ENCODE measurements at regions not wholly inside any gene's neighbourhood (a gene's known extent, or its start where the extent isn't known, plus 50 kb on each side); places are given as distances from the start of the nearest gene placed in this dataset.

DNA sequence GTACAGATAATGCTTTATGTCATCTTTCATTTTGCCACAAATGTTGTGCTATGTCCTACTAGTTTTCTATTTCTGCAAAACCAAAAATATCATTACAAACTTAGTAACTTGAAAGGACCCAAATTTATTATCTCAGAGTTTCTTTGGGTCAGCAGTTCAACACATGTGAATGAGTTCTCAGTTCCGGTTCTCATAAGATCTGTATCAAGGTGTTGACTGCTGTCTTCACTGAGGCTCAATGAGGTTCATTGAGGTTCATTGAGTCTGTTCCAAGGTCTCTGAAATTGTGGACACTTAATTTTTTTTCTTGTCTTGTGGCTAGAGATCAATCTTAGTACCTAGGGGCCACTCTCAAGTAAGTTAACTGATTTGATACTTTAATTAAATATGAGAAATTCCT, 525.1 kb upstream of the BRINP3 start:
- Histone ChIP-seq H3K9me3 (no peaks in the 10 kb centered on the region), H3K27ac (no peak overlapping the region), H3K27me3 (replicated peaks; ENCODE audit: insufficient read depth) (no peaks in the 10 kb centered on the region), H3K4me1 (ENCODE audit: control insufficient read depth in 1 of 2, low read depth in 2 of 2) (no peaks in the 10 kb centered on the region), H3K4me3 (no peak overlapping the region), H3K36me3 (no peaks in the 10 kb centered on the region)
- ATAC-seq (ENCODE audit: insufficient number of reproducible peaks, low FRiP score, low read depth) (no peak), DNase-seq (ENCODE audit: low spot score) (no peak)
- TF ChIP-seq, protein P1, sequence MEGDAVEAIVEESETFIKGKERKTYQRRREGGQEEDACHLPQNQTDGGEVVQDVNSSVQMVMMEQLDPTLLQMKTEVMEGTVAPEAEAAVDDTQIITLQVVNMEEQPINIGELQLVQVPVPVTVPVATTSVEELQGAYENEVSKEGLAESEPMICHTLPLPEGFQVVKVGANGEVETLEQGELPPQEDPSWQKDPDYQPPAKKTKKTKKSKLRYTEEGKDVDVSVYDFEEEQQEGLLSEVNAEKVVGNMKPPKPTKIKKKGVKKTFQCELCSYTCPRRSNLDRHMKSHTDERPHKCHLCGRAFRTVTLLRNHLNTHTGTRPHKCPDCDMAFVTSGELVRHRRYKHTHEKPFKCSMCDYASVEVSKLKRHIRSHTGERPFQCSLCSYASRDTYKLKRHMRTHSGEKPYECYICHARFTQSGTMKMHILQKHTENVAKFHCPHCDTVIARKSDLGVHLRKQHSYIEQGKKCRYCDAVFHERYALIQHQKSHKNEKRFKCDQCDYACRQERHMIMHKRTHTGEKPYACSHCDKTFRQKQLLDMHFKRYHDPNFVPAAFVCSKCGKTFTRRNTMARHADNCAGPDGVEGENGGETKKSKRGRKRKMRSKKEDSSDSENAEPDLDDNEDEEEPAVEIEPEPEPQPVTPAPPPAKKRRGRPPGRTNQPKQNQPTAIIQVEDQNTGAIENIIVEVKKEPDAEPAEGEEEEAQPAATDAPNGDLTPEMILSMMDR (IDR thresholded peaks at IDR 0.05) = no peak

DNA sequence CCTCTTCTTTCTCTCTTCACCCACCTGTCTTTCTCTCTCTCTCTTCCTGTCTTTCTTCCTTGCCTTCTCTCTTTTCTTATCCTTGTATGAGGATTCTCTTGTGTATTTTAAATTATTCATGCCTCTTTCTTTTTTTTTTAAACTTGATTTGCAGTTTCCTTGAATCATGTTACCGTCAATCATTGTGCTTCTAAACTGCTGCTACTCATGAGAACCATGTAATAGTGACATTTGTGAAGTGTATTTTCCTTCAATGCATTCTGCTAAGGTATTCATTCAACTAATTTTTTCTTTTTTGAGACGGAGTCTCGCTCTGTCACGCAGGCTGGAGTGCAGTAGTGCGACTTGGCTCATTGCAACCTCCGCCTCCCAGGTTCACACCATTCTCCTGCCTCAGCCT, 539.1 kb upstream of the BRINP3 start:
- Histone ChIP-seq H3K27me3 (replicated peaks; ENCODE audit: insufficient read depth) (no peaks in the 10 kb centered on the region), H3K4me1 (ENCODE audit: control insufficient read depth in 1 of 2, low read depth in 2 of 2) (no peaks in the 10 kb centered on the region), H3K9me3 (no peaks in the 10 kb centered on the region), H3K4me3 (no peak overlapping the region), H3K27ac (no peak overlapping the region), H3K36me3 (no peaks in the 10 kb centered on the region)
- DNase-seq (ENCODE audit: low spot score) (no peak), ATAC-seq (ENCODE audit: insufficient number of reproducible peaks, low FRiP score, low read depth) (no peak)
- TF ChIP-seq, protein P1 (IDR thresholded peaks at IDR 0.05) = no peak

DNA sequence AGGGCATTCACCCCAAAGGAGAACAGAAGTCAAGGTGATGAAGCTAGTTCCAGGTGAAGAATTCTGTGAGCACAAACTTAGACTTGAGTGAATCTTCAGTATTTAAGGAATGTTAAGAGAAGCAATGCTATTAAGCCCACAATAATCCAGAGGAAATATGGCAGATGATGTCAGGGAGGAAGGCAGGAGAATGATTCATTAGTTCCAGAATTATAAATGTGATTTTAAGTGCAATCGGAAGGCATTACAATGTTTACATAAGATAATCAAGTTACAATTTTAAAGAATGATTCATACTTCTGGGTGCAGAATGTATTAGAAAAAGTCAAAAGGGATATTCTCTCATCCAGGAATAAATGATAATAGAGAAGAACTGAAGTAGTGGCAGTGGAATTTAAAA, 545.2 kb upstream of the BRINP3 start:
- ATAC-seq (ENCODE audit: insufficient number of reproducible peaks, low FRiP score, low read depth) = no peak
- DNase-seq (ENCODE audit: low spot score) = no peak
- Histone ChIP-seq H3K9me3 (no peaks in the 10 kb centered on the region), H3K36me3 (no peaks in the 10 kb centered on the region), H3K4me1 (ENCODE audit: control insufficient read depth in 1 of 2, low read depth in 2 of 2) (no peaks in the 10 kb centered on the region), H3K27ac (no peak overlapping the region), H3K4me3 (no peak overlapping the region), H3K27me3 (replicated peaks; ENCODE audit: insufficient read depth) (no peaks in the 10 kb centered on the region)
- TF ChIP-seq, protein P1 (IDR thresholded peaks at IDR 0.05) = no peak

DNA sequence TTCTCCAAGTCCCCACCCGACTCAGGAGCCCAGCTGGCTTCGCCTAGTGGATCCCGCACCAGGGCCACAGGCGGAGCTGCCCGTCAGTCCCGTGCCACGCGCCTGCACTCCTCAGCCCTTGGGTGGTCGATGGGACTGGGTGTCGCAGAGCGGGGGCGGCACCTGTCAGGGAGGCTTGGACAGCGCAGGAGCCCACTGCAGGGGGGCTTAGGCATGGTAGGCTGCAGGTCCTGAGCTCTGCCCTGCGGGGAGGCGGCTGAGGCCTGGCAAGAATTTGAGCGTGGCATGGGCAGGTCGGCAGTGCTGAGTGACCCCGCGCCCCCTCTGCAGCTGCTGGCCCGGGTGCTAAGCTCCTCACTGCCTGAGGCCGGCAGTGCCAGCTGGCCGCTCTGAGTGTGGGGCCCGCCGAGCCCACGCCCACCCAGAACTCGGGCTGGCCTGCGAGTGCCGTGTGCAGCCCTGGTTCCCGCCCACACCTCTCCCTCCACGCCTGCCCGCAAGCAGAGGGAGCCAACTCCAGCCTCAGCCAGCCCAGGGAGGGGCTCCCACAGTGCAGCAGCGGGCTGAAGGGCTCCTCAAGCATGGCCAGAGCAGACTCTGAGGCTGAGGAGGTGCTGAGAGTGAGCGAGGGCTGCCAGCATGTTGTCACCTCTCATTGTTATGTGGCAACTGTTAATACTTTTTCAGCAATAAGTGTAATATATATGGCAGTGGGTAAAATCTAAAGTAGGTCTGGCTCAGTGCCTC, 548.4 kb upstream of the BRINP3 start:
- H3K9me3 ChIP-seq = no peaks in the 10 kb centered on the region
- H3K4me1 ChIP-seq (ENCODE audit: control insufficient read depth in 1 of 2, low read depth in 2 of 2) = no peaks in the 10 kb centered on the region
- TF ChIP-seq, protein P1 (IDR thresholded peaks at IDR 0.05) = no peak
- no peak overlapping the region for H3K4me3 ChIP-seq
- H3K27me3 ChIP-seq (replicated peaks; ENCODE audit: insufficient read depth) = no peaks in the 10 kb centered on the region
- no peak for DNase-seq (ENCODE audit: low spot score)
- H3K27ac ChIP-seq = no peak overlapping the region
- H3K36me3 ChIP-seq = no peaks in the 10 kb centered on the region
- ATAC-seq (ENCODE audit: insufficient number of reproducible peaks, low FRiP score, low read depth) = no peak

DNA sequence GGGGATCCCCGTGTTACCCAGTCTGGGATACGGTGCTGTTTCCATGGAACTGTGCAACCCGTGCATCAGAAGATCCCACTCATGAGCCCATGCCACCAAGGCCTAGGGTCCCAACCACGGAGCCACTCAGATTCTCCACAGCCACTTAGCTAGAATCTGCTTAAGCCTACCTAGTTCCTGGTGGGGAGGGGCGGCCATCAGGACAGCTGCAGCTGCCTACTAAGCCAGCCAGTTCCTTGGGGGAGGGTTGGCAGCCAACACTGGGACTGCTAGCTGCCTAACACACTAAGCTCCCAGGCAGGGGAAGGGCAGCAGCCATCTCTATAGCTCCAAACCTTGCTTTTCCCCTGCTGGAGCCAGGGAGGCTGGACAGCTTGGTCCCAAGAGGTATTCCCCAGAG, 549.2 kb upstream of the BRINP3 start:
- Histone ChIP-seq H3K4me3 (no peak overlapping the region), H3K4me1 (ENCODE audit: control insufficient read depth in 1 of 2, low read depth in 2 of 2) (no peaks in the 10 kb centered on the region), H3K27ac (no peak overlapping the region), H3K9me3 (no peaks in the 10 kb centered on the region), H3K36me3 (no peaks in the 10 kb centered on the region), H3K27me3 (replicated peaks; ENCODE audit: insufficient read depth) (no peaks in the 10 kb centered on the region)
- ATAC-seq (ENCODE audit: insufficient number of reproducible peaks, low FRiP score, low read depth) (no peak), DNase-seq (ENCODE audit: low spot score) (no peak)
- TF ChIP-seq, protein P1 (IDR thresholded peaks at IDR 0.05) = no peak
